Prostate gland (tissue), 2 donors: ENCODE measurements at regions not wholly inside any gene's neighbourhood (a gene's known extent, or its start where the extent isn't known, plus 50 kb on each side); places are given as distances from the start of the nearest gene placed in this dataset.
"Not testable (repeated sequence)": the region's sequence is repeated elsewhere in the genome, so short reads cannot be mapped to it uniquely, and the experiment has no call there.

Experiments used
- POLR2A ChIP-seq: fragments of 450-650 bp; IDR thresholded peaks from one replicate; pipeline ENCODE4 v1.6.1; 2016; ENCODE audit warnings: antibody characterized with exemption, mild to moderate bottlenecking
- POLR2AphosphoS5 ChIP-seq: sonication (generic); formaldehyde crosslinking; IDR thresholded peaks from one replicate; pipeline ENCODE4 v1.6.1; 2017; ENCODE audit warnings: antibody characterized with exemption
- TF ChIP-seq, protein P1 (sequence below), 4 experiments: fragments of 200-600 bp in 2 of 4; fragments of 450-650 bp in 2 of 4; sonication (generic) in 2 of 4; IDR thresholded peaks; 1 replicate in 3 of 4; 2 replicates in 1 of 4; pipeline ENCODE4 v1.5.1; 2016 to 2019; ENCODE audit warnings: antibody characterized with exemption in 4 of 4, mild to moderate bottlenecking in 2 of 4, moderate library complexity in 2 of 4

DNA sequence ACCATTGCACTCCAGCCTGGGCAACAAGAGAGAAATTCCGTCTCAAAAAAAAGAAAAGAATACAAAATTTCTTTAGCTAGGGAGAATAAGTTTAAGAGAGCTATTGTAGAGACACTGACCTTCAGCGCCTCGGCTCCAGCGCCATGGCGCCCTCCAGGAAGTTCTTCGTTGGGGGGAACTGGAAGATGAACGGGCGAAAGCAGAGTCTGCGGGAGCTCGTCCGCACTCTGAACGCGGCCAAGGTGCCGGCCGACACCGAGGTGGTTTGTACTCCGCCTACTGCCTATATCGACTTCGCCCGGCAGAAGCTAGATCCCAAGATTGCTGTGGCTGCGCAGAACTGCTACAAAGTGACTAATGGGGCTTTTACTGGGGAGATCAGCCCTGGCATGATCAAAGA is 167.6 kb upstream of the ST6GALNAC5 start:
- TF ChIP-seq, protein P1, sequence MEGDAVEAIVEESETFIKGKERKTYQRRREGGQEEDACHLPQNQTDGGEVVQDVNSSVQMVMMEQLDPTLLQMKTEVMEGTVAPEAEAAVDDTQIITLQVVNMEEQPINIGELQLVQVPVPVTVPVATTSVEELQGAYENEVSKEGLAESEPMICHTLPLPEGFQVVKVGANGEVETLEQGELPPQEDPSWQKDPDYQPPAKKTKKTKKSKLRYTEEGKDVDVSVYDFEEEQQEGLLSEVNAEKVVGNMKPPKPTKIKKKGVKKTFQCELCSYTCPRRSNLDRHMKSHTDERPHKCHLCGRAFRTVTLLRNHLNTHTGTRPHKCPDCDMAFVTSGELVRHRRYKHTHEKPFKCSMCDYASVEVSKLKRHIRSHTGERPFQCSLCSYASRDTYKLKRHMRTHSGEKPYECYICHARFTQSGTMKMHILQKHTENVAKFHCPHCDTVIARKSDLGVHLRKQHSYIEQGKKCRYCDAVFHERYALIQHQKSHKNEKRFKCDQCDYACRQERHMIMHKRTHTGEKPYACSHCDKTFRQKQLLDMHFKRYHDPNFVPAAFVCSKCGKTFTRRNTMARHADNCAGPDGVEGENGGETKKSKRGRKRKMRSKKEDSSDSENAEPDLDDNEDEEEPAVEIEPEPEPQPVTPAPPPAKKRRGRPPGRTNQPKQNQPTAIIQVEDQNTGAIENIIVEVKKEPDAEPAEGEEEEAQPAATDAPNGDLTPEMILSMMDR (IDR thresholded peaks at IDR 0.05): not testable (repeated sequence)
- not testable (repeated sequence) for TF ChIP-seq POLR2A, POLR2AphosphoS5
